ENCODE measurements at regions not wholly inside any gene's neighbourhood (a gene's known extent, or its start where the extent isn't known, plus 50 kb on each side); places are given as distances from the start of the nearest gene placed in this dataset.

- TF ChIP-seq, protein P1, sequence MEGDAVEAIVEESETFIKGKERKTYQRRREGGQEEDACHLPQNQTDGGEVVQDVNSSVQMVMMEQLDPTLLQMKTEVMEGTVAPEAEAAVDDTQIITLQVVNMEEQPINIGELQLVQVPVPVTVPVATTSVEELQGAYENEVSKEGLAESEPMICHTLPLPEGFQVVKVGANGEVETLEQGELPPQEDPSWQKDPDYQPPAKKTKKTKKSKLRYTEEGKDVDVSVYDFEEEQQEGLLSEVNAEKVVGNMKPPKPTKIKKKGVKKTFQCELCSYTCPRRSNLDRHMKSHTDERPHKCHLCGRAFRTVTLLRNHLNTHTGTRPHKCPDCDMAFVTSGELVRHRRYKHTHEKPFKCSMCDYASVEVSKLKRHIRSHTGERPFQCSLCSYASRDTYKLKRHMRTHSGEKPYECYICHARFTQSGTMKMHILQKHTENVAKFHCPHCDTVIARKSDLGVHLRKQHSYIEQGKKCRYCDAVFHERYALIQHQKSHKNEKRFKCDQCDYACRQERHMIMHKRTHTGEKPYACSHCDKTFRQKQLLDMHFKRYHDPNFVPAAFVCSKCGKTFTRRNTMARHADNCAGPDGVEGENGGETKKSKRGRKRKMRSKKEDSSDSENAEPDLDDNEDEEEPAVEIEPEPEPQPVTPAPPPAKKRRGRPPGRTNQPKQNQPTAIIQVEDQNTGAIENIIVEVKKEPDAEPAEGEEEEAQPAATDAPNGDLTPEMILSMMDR (IDR thresholded peaks at IDR 0.05), result no peak
- no peak for TF ChIP-seq POLR2A (IDR thresholded peaks at IDR 0.05)
These were observed 121.2 kb upstream of the GRIP1 start for GRCh38 chr12:66800046-66800445.

Data from lower leg skin (tissue), 3 donors.